Nephron progenitor cell (in vitro differentiated cells): ENCODE measurements at regions not wholly inside any gene's neighbourhood (a gene's known extent, or its start where the extent isn't known, plus 50 kb on each side); places are given as distances from the start of the nearest gene placed in this dataset.

Experiments
- DNase-seq: peaks from one replicate; pipeline ENCODE4 v3.0.0; 2021
- H3K27ac Mint-ChIP-seq: 2 replicates; pipeline ENCODE4 v1.8.0; 2021; ENCODE audit warnings: mild to moderate bottlenecking, moderate library complexity, mixed read lengths
- H3K27me3 Mint-ChIP-seq: 2 replicates; pipeline ENCODE4 v1.8.0; 2021; ENCODE audit warnings: mild to moderate bottlenecking, low read depth, mixed read lengths; ENCODE audit not compliant: poor library complexity
- H3K36me3 Mint-ChIP-seq: 2 replicates; pipeline ENCODE4 v1.8.0; 2021; ENCODE audit warnings: low read depth, mixed read lengths
- H3K4me1 Mint-ChIP-seq: 2 replicates; pipeline ENCODE4 v1.8.0; 2021; ENCODE audit warnings: mixed read lengths
- H3K4me3 Mint-ChIP-seq: 2 replicates; pipeline ENCODE4 v1.8.0; 2021; ENCODE audit warnings: mild to moderate bottlenecking, moderate library complexity, mixed read lengths
- H3K9me3 Mint-ChIP-seq: 2 replicates; pipeline ENCODE4 v1.8.0; 2021; ENCODE audit warnings: mild to moderate bottlenecking, moderate library complexity, mixed read lengths
- CTCF ChIP-seq: fragments of 200-600 bp; sonication (generic); IDR thresholded peaks from 2 replicates; pipeline ENCODE4 v1.5.0; 2021; ENCODE audit warnings: antibody characterized with exemption

- DNase-seq = no peak
- no peaks in the 10 kb centered on the region for H3K9me3 Mint-ChIP-seq
- H3K36me3 Mint-ChIP-seq = no peaks in the 10 kb centered on the region
- peaks cover 19% of the 10 kb centered on the region for H3K27me3 Mint-ChIP-seq
- H3K4me1 Mint-ChIP-seq = no peaks in the 10 kb centered on the region
- H3K27ac Mint-ChIP-seq = no peak overlapping the region
- no peak overlapping the region for H3K4me3 Mint-ChIP-seq
- no peak for TF ChIP-seq CTCF
These were observed 91.5 kb upstream of the PDE1C start for GRCh38 chr7:32161708-32162107.

DNA sequence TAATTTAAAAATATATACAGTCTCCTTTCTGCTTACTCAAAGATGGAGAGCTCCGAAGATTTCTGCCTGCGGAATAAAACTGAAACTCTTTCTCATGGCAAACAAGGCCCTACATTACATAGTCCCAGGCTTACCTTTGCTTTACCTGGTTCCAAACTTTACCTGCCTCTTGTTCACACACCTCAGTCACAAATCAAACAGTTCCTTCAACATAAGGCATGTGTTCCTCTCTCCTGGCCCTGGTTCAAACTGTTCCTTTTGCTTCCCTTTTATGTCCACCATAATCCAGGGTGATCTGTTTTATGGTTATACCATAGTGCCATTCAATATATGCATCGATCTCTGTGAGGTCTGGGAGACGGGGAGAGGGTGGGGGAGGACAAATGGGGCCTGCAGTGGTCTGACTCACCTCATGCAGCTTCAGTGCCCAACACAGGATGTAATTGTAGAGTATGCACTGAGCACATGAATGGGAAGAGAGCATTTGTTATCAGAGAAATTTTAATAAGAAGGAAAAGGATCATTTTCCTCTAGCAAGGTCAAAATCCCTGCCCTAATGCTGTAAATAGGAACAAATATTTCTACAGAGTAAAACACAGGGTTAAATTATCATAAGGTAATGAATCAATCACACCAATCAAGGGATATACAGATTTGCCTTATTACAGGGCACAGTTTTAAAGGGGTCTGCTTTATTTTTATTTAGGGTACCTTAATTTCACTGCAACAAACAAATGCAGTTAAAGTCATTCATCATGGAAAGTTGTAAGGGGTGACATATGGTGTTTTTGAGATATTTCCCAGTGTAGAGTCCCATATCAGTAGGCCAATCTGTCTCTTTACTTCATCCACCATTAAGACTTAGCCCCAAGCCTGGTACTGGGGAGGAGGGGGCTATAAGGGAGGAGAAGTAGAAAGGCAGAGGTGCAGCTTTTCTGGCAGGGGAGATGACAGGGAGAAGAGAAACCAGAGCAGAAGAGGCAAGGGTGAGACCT lies 88.8 kb upstream of the PDE1C start:
- H3K27me3 Mint-ChIP-seq = peaks cover 10% of the 10 kb centered on the region
- H3K4me3 Mint-ChIP-seq = no peak overlapping the region
- H3K36me3 Mint-ChIP-seq = no peaks in the 10 kb centered on the region
- no peak overlapping the region for H3K27ac Mint-ChIP-seq
- no peaks in the 10 kb centered on the region for H3K4me1 Mint-ChIP-seq
- TF ChIP-seq CTCF = no peak
- H3K9me3 Mint-ChIP-seq = no peaks in the 10 kb centered on the region
- DNase-seq = no peak

DNA sequence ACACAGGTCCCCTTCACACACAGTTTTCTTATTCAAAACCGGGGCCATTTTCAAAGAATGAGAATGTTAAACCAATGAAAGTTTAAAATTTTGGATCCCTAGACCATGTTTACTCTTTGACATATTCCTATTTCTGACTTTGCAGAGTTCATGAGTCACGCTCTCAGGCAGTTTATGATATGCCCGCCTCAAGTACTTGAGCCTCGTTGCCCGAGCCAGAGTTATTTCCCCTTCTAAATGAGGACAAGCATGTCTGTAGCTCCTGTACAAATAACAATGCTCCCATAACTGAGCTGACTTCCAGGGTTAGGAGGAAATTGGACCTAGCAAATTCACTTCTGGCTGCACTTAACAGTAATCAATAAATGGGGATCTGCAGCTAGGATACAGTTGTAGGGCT lies 87.9 kb upstream of the PDE1C start:
- H3K27ac Mint-ChIP-seq = no peak overlapping the region
- H3K36me3 Mint-ChIP-seq = no peaks in the 10 kb centered on the region
- no peaks in the 10 kb centered on the region for H3K4me1 Mint-ChIP-seq
- no peaks in the 10 kb centered on the region for H3K9me3 Mint-ChIP-seq
- peaks cover 10% of the 10 kb centered on the region for H3K27me3 Mint-ChIP-seq
- DNase-seq = no peak
- TF ChIP-seq CTCF = no peak
- H3K4me3 Mint-ChIP-seq = no peak overlapping the region

DNA sequence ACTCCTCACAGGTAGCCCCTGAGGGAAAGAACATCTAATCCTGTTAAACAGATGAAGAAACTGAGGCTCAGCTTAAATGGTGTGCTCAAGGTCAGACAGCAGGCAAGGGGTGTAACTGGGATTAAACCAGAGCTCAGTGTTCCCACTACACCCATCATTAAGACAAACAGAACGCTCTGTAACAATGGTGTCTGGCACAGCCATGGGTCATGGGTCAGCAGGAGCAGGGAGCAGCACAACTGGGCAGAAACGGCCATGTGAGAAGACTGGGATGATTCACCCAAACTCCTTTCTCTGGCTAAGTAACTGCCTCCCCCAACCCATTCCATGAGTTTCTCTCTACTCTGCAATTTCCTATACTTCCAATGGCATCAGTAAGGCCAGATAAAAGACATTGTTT lies 85.5 kb upstream of the PDE1C start:
- H3K36me3 Mint-ChIP-seq = no peaks in the 10 kb centered on the region
- no peak overlapping the region for H3K4me3 Mint-ChIP-seq
- TF ChIP-seq CTCF = no peak
- DNase-seq = no peak
- no peaks in the 10 kb centered on the region for H3K4me1 Mint-ChIP-seq
- H3K27me3 Mint-ChIP-seq = peaks cover 5% of the 10 kb centered on the region
- H3K27ac Mint-ChIP-seq = no peak overlapping the region
- peaks cover 3% of the 10 kb centered on the region for H3K9me3 Mint-ChIP-seq

DNA sequence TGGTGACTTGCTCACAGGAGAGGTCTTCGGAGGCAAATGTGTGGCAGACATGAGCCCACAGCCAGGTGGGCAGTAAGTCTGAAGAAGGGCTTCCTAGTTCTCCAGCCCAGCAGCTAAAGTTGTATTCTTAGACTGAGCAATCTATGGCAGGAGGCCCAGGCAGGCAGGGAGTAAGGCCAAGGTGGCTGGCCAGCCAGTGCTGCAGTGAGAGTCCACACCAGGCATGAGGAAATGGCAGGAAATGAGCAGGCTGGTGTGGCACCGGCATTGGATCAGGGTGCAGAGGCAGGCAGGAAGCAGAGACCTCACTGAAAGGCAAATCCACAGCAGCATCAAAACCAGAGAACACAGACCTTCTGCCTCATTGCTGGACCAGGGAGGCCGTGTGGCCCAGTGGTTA lies 84.6 kb upstream of the PDE1C start:
- Mint-ChIP-seq H3K36me3 (no peaks in the 10 kb centered on the region), H3K9me3 (peaks cover 3% of the 10 kb centered on the region), H3K27me3 (no peaks in the 10 kb centered on the region), H3K4me1 (no peaks in the 10 kb centered on the region), H3K4me3 (no peak overlapping the region), H3K27ac (no peak overlapping the region)
- no peak for DNase-seq
- no peak for TF ChIP-seq CTCF

- H3K4me3 Mint-ChIP-seq = no peak overlapping the region
- H3K36me3 Mint-ChIP-seq = no peaks in the 10 kb centered on the region
- DNase-seq = no peak
- H3K27ac Mint-ChIP-seq = no peak overlapping the region
- no peaks in the 10 kb centered on the region for H3K27me3 Mint-ChIP-seq
- TF ChIP-seq CTCF = no peak
- H3K9me3 Mint-ChIP-seq = peaks cover 3% of the 10 kb centered on the region
- no peaks in the 10 kb centered on the region for H3K4me1 Mint-ChIP-seq
These were observed 82.8 kb upstream of the PDE1C start for GRCh38 chr7:32153006-32153405.
